ENCODE measurements at regions not wholly inside any gene's neighbourhood (a gene's known extent, or its start where the extent isn't known, plus 50 kb on each side); places are given as distances from the start of the nearest gene placed in this dataset.

- no peak overlapping the region for H2AK5ac ChIP-seq (ENCODE audit: low read length)
- H2BK120ac ChIP-seq (ENCODE audit: insufficient read depth, low read length, poor library complexity), result no peak overlapping the region
- no peak overlapping the region for H3K4me3 ChIP-seq (ENCODE audit: low read depth, low read length)
- no peak overlapping the region for H3K9ac ChIP-seq (ENCODE audit: low read length)
- H3K27me3 ChIP-seq (ENCODE audit: insufficient read depth, low read length), result no peaks in the 10 kb centered on the region
- no peaks in the 10 kb centered on the region for H3K4me1 ChIP-seq (ENCODE audit: control insufficient read depth in 1 of 2, insufficient read depth in 2 of 2, low read length in 2 of 2)
- H3K4me2 ChIP-seq (ENCODE audit: low read length), result no peak overlapping the region
- no peak overlapping the region for H3K14ac ChIP-seq (ENCODE audit: low read length)
- H4K91ac ChIP-seq (ENCODE audit: low read depth, low read length), result no peak overlapping the region
- no peaks in the 10 kb centered on the region for H3K79me2 ChIP-seq (ENCODE audit: control insufficient read depth, insufficient read depth, low read length, poor library complexity)
- no peaks in the 10 kb centered on the region for H3K79me1 ChIP-seq (ENCODE audit: low read length)
- no peaks in the 10 kb centered on the region for H3K9me3 ChIP-seq (ENCODE audit: insufficient read depth, low read depth, low read length)
- no peak overlapping the region for H3K4ac ChIP-seq (ENCODE audit: low read depth, low read length)
- H4K8ac ChIP-seq (ENCODE audit: low read depth, low read length), result no peak overlapping the region
- no peak overlapping the region for H2BK5ac ChIP-seq (ENCODE audit: low read depth, low read length, poor library complexity)
- no peaks in the 10 kb centered on the region for H3K36me3 ChIP-seq (ENCODE audit: control insufficient read depth in 1 of 2, insufficient read depth in 2 of 2, low read length in 2 of 2)
- no peak overlapping the region for H2BK12ac ChIP-seq (ENCODE audit: low read length)
- H3K23ac ChIP-seq (ENCODE audit: low read length), result no peak overlapping the region
- DNase-seq, result peak; percentile 37 to 64
- no peak overlapping the region for H3K18ac ChIP-seq (ENCODE audit: low read length)
- H4K12ac ChIP-seq (ENCODE audit: low read depth, low read length), result no peak overlapping the region
- WGBS (ENCODE audit: extremely low coverage, insufficient coverage, insufficient read length), result 100% methylated on average over 2 of the region's 5 CpGs
- H2AFZ ChIP-seq (ENCODE audit: insufficient read depth, low read length, poor library complexity), result no peak overlapping the region
- H3K27ac ChIP-seq (ENCODE audit: low read depth, low read length), result no peak overlapping the region
Observed at GRCh38 chr4:159764343-159764952, 661.6 kb downstream of the RAPGEF2 start.

GRCh38 chr4:159765382-159765781, 662.5 kb downstream of the RAPGEF2 start:
- H3K27me3 ChIP-seq (ENCODE audit: insufficient read depth, low read length), result no peaks in the 10 kb centered on the region
- H3K9ac ChIP-seq (ENCODE audit: low read length), result no peak overlapping the region
- no peak overlapping the region for H2AFZ ChIP-seq (ENCODE audit: insufficient read depth, low read length, poor library complexity)
- no peak overlapping the region for H4K12ac ChIP-seq (ENCODE audit: low read depth, low read length)
- no peak overlapping the region for H3K14ac ChIP-seq (ENCODE audit: low read length)
- no peak overlapping the region for H3K4me3 ChIP-seq (ENCODE audit: low read depth, low read length)
- no peak overlapping the region for H3K23ac ChIP-seq (ENCODE audit: low read length)
- no peak overlapping the region for H4K8ac ChIP-seq (ENCODE audit: low read depth, low read length)
- no peak overlapping the region for H3K4ac ChIP-seq (ENCODE audit: low read depth, low read length)
- no peaks in the 10 kb centered on the region for H3K4me1 ChIP-seq (ENCODE audit: control insufficient read depth in 1 of 2, insufficient read depth in 2 of 2, low read length in 2 of 2)
- H3K27ac ChIP-seq (ENCODE audit: low read depth, low read length), result no peak overlapping the region
- H2BK5ac ChIP-seq (ENCODE audit: low read depth, low read length, poor library complexity), result no peak overlapping the region
- no peak overlapping the region for H3K4me2 ChIP-seq (ENCODE audit: low read length)
- no peaks in the 10 kb centered on the region for H3K79me2 ChIP-seq (ENCODE audit: control insufficient read depth, insufficient read depth, low read length, poor library complexity)
- H2BK12ac ChIP-seq (ENCODE audit: low read length), result no peak overlapping the region
- H3K36me3 ChIP-seq (ENCODE audit: control insufficient read depth in 1 of 2, insufficient read depth in 2 of 2, low read length in 2 of 2), result no peaks in the 10 kb centered on the region
- no peak for DNase-seq
- no CpG with 5 or more reads among the region's 1 CpG for WGBS (ENCODE audit: extremely low coverage, insufficient coverage, insufficient read length)
- no peak overlapping the region for H4K91ac ChIP-seq (ENCODE audit: low read depth, low read length)
- no peak overlapping the region for H3K18ac ChIP-seq (ENCODE audit: low read length)
- H2AK5ac ChIP-seq (ENCODE audit: low read length), result no peak overlapping the region
- H2BK120ac ChIP-seq (ENCODE audit: insufficient read depth, low read length, poor library complexity), result no peak overlapping the region
- no peaks in the 10 kb centered on the region for H3K79me1 ChIP-seq (ENCODE audit: low read length)
- H3K9me3 ChIP-seq (ENCODE audit: insufficient read depth, low read depth, low read length), result no peaks in the 10 kb centered on the region

- Histone ChIP-seq H4K91ac (ENCODE audit: low read depth, low read length) (no peak overlapping the region), H2BK120ac (ENCODE audit: insufficient read depth, low read length, poor library complexity) (no peak overlapping the region), H3K9me3 (ENCODE audit: insufficient read depth, low read depth, low read length) (no peaks in the 10 kb centered on the region), H2BK5ac (ENCODE audit: low read depth, low read length, poor library complexity) (no peak overlapping the region), H3K79me2 (ENCODE audit: control insufficient read depth, insufficient read depth, low read length, poor library complexity) (no peaks in the 10 kb centered on the region), H3K9ac (ENCODE audit: low read length) (no peak overlapping the region), H2AK5ac (ENCODE audit: low read length) (no peak overlapping the region), H3K27ac (ENCODE audit: low read depth, low read length) (no peak overlapping the region), H3K4me2 (ENCODE audit: low read length) (no peak overlapping the region), H2AFZ (ENCODE audit: insufficient read depth, low read length, poor library complexity) (no peak overlapping the region), H3K4me1 (ENCODE audit: control insufficient read depth in 1 of 2, insufficient read depth in 2 of 2, low read length in 2 of 2) (no peaks in the 10 kb centered on the region), H3K23ac (ENCODE audit: low read length) (no peak overlapping the region), H3K4ac (ENCODE audit: low read depth, low read length) (no peak overlapping the region), H3K79me1 (ENCODE audit: low read length) (no peaks in the 10 kb centered on the region), H3K36me3 (ENCODE audit: control insufficient read depth in 1 of 2, insufficient read depth in 2 of 2, low read length in 2 of 2) (no peaks in the 10 kb centered on the region), H3K4me3 (ENCODE audit: low read depth, low read length) (no peak overlapping the region), H3K27me3 (ENCODE audit: insufficient read depth, low read length) (no peaks in the 10 kb centered on the region), H3K18ac (ENCODE audit: low read length) (no peak overlapping the region), H3K14ac (ENCODE audit: low read length) (no peak overlapping the region), H4K8ac (ENCODE audit: low read depth, low read length) (no peak overlapping the region), H2BK12ac (ENCODE audit: low read length) (no peak overlapping the region), H4K12ac (ENCODE audit: low read depth, low read length) (no peak overlapping the region)
- no CpG with 5 or more reads among the region's 7 CpGs for WGBS (ENCODE audit: extremely low coverage, insufficient coverage, insufficient read length)
- DNase-seq, result no peak
Observed at GRCh38 chr4:159766241-159766640, 663.4 kb downstream of the RAPGEF2 start.

GRCh38 chr4:159767406-159767805, 664.5 kb downstream of the RAPGEF2 start:
- Histone ChIP-seq H3K79me2 (ENCODE audit: control insufficient read depth, insufficient read depth, low read length, poor library complexity) (no peaks in the 10 kb centered on the region), H3K36me3 (ENCODE audit: control insufficient read depth in 1 of 2, insufficient read depth in 2 of 2, low read length in 2 of 2) (no peaks in the 10 kb centered on the region), H2BK12ac (ENCODE audit: low read length) (no peak overlapping the region), H2AFZ (ENCODE audit: insufficient read depth, low read length, poor library complexity) (no peak overlapping the region), H3K79me1 (ENCODE audit: low read length) (no peaks in the 10 kb centered on the region), H3K4me3 (ENCODE audit: low read depth, low read length) (no peak overlapping the region), H4K91ac (ENCODE audit: low read depth, low read length) (no peak overlapping the region), H3K27ac (ENCODE audit: low read depth, low read length) (no peak overlapping the region), H3K27me3 (ENCODE audit: insufficient read depth, low read length) (no peaks in the 10 kb centered on the region), H2AK5ac (ENCODE audit: low read length) (no peak overlapping the region), H3K4ac (ENCODE audit: low read depth, low read length) (no peak overlapping the region), H3K9me3 (ENCODE audit: insufficient read depth, low read depth, low read length) (no peaks in the 10 kb centered on the region), H3K14ac (ENCODE audit: low read length) (no peak overlapping the region), H3K23ac (ENCODE audit: low read length) (no peak overlapping the region), H3K4me2 (ENCODE audit: low read length) (no peak overlapping the region), H3K4me1 (ENCODE audit: control insufficient read depth in 1 of 2, insufficient read depth in 2 of 2, low read length in 2 of 2) (no peaks in the 10 kb centered on the region), H2BK120ac (ENCODE audit: insufficient read depth, low read length, poor library complexity) (no peak overlapping the region), H4K12ac (ENCODE audit: low read depth, low read length) (no peak overlapping the region), H3K9ac (ENCODE audit: low read length) (no peak overlapping the region), H4K8ac (ENCODE audit: low read depth, low read length) (no peak overlapping the region), H2BK5ac (ENCODE audit: low read depth, low read length, poor library complexity) (no peak overlapping the region), H3K18ac (ENCODE audit: low read length) (no peak overlapping the region)
- no peak for DNase-seq
